ENCODE measurements at regions not wholly inside any gene's neighbourhood (a gene's known extent, or its start where the extent isn't known, plus 50 kb on each side); places are given as distances from the start of the nearest gene placed in this dataset.

DNA sequence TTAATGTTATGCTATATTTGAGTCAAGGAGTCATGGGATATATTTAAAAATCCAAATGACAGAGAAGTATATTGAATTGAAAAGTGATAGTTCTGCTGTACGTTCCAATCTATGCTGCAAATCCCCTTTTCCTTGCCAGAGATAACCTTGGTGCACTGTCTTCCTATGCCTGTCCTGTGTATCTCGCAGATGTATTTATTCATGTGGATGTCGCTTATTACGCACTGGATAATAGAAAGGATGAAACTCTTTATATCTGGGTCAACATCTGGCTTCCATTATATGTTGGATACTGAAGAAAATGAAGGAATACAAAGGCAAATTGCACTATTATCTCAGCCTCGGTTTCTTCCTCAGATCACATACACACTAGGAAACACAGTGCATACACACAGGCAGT is 331.3 kb downstream of the BCKDHB start:
- TF ChIP-seq, protein P1, sequence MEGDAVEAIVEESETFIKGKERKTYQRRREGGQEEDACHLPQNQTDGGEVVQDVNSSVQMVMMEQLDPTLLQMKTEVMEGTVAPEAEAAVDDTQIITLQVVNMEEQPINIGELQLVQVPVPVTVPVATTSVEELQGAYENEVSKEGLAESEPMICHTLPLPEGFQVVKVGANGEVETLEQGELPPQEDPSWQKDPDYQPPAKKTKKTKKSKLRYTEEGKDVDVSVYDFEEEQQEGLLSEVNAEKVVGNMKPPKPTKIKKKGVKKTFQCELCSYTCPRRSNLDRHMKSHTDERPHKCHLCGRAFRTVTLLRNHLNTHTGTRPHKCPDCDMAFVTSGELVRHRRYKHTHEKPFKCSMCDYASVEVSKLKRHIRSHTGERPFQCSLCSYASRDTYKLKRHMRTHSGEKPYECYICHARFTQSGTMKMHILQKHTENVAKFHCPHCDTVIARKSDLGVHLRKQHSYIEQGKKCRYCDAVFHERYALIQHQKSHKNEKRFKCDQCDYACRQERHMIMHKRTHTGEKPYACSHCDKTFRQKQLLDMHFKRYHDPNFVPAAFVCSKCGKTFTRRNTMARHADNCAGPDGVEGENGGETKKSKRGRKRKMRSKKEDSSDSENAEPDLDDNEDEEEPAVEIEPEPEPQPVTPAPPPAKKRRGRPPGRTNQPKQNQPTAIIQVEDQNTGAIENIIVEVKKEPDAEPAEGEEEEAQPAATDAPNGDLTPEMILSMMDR (IDR thresholded peaks at IDR 0.05 in 2 of 3, conservative IDR thresholded peaks at IDR 0.05 in 1 of 3; ENCODE audit: control insufficient read depth in 2 of 3, extremely low read depth in 1 of 3, insufficient read depth in 1 of 3, low read depth in 3 of 3, low read length in 3 of 3): no peak
- TF ChIP-seq LARP7 (IDR thresholded peaks at IDR 0.05): no peak
